Astrocyte (in vitro differentiated cells and primary cell): ENCODE measurements at regions not wholly inside any gene's neighbourhood (a gene's known extent, or its start where the extent isn't known, plus 50 kb on each side); places are given as distances from the start of the nearest gene placed in this dataset.

Source experiments
- EZH2 ChIP-seq: IDR thresholded peaks from 2 replicates; pipeline ENCODE4 v1.6.1; 2012; ENCODE audit warnings: mild to moderate bottlenecking, low read length, inconsistent platforms; ENCODE audit not compliant: insufficient read depth
- TF ChIP-seq, protein P1 (sequence below): IDR thresholded peaks from 2 replicates; pipeline ENCODE4 v1.5.1; 2011; ENCODE audit warnings: low read depth, mild to moderate bottlenecking, inconsistent platforms, low read length, moderate library complexity; ENCODE audit not compliant: insufficient read depth

DNA sequence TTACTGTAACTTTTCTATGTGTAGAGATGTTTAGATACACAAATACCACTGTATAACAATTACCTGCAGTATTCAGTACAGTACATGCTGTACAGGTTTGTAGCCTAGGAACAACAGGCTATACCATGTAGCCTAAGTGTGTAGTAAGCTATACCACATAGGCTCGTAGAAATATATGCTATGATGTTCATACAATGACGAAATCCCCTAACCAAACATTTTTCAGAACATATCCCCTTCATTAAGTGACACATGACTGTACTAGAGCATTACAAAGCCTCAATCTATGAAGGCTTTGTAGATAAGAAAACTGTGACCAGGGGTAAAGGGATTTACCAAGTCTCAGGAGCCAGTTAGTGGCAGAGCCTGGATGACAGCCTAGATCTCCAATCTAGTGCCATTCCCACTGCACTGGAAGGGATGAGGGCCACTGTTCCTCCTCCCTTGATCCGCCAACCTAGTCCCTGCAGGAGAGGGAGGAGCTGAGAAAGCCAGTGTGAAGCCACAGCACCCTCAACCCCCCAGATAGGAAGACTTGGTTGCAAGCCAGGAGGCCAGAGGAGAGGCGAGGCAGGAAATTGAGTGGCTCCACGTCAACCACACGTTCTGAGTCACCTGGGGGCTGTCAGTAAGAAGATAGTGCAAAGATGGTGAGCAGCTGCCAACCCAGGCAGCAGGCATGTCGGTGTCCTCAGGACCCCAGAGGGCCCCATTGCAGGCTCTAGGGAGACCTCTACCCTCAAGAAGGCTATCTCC, 227.7 kb downstream of the BCOR start:
- TF ChIP-seq, protein P1, sequence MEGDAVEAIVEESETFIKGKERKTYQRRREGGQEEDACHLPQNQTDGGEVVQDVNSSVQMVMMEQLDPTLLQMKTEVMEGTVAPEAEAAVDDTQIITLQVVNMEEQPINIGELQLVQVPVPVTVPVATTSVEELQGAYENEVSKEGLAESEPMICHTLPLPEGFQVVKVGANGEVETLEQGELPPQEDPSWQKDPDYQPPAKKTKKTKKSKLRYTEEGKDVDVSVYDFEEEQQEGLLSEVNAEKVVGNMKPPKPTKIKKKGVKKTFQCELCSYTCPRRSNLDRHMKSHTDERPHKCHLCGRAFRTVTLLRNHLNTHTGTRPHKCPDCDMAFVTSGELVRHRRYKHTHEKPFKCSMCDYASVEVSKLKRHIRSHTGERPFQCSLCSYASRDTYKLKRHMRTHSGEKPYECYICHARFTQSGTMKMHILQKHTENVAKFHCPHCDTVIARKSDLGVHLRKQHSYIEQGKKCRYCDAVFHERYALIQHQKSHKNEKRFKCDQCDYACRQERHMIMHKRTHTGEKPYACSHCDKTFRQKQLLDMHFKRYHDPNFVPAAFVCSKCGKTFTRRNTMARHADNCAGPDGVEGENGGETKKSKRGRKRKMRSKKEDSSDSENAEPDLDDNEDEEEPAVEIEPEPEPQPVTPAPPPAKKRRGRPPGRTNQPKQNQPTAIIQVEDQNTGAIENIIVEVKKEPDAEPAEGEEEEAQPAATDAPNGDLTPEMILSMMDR = no peak
- TF ChIP-seq EZH2 = no peak
